ENCODE measurements at regions not wholly inside any gene's neighbourhood (a gene's known extent, or its start where the extent isn't known, plus 50 kb on each side); places are given as distances from the start of the nearest gene placed in this dataset.

- TF ChIP-seq EZH2phosphoT487 (IDR thresholded peaks at IDR 0.05; ENCODE audit: unreplicated experiment), result no peak
- no peak for TF ChIP-seq CTCF (conservative IDR thresholded peaks at IDR 0.05; ENCODE audit: low read depth in 2 of 2)
- TF ChIP-seq POLR2AphosphoS5 (IDR thresholded peaks at IDR 0.05; ENCODE audit: low read depth), result no peak
- no peak for TF ChIP-seq EZH2 (IDR thresholded peaks at IDR 0.05; ENCODE audit: low read depth, unreplicated experiment)
These were observed 171.5 kb downstream of the RCN1 start for GRCh38 chr11:32262367-32262766.

Data from GM23338 (cell line).